ENCODE measurements at regions not wholly inside any gene's neighbourhood (a gene's known extent, or its start where the extent isn't known, plus 50 kb on each side); places are given as distances from the start of the nearest gene placed in this dataset.

DNA sequence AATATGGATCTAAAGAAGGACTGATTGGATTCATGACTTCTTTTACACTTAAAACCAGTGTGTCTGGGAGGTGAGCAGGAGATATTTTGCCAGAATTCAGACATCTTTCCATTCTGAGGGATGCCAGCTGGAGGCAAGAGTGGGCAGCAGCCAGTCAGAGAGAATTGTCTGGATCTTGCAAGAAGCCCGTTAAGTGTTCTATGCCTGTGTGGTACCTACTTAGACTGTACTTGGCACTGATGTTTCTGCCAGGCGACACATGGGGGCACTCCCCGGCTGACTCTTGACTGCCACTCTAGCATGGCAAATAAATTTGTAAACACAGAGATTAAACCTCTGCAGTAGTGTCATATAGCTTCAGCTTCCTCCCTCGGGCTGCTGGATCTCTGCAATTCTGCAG lies 247.7 kb downstream of the UTP18 start:
- Histone ChIP-seq H3K4ac (ENCODE audit: low read depth, low read length) (no peak overlapping the region), H2BK5ac (ENCODE audit: low read depth, low read length, poor library complexity) (no peak overlapping the region), H3K14ac (ENCODE audit: low read length) (no peak overlapping the region), H3K79me2 (ENCODE audit: control insufficient read depth, insufficient read depth, low read length, poor library complexity) (no peaks in the 10 kb centered on the region), H3K9ac (ENCODE audit: low read length) (no peak overlapping the region), H3K4me1 (ENCODE audit: control insufficient read depth in 1 of 2, insufficient read depth in 2 of 2, low read length in 2 of 2) (no peaks in the 10 kb centered on the region), H3K18ac (ENCODE audit: low read length) (no peak overlapping the region), H2AK5ac (ENCODE audit: low read length) (no peak overlapping the region), H3K27ac (ENCODE audit: low read depth, low read length) (no peak overlapping the region), H3K36me3 (ENCODE audit: control insufficient read depth in 1 of 2, insufficient read depth in 2 of 2, low read length in 2 of 2) (no peaks in the 10 kb centered on the region), H2BK120ac (ENCODE audit: insufficient read depth, low read length, poor library complexity) (no peak overlapping the region), H3K27me3 (ENCODE audit: insufficient read depth, low read length) (no peaks in the 10 kb centered on the region), H3K23ac (ENCODE audit: low read length) (no peak overlapping the region), H3K4me2 (ENCODE audit: low read length) (no peak overlapping the region), H2BK12ac (ENCODE audit: low read length) (no peak overlapping the region), H4K8ac (ENCODE audit: low read depth, low read length) (no peak overlapping the region), H4K12ac (ENCODE audit: low read depth, low read length) (no peak overlapping the region), H3K79me1 (ENCODE audit: low read length) (no peaks in the 10 kb centered on the region), H4K91ac (ENCODE audit: low read depth, low read length) (no peak overlapping the region), H2AFZ (ENCODE audit: insufficient read depth, low read length, poor library complexity) (no peak overlapping the region), H3K9me3 (ENCODE audit: insufficient read depth, low read depth, low read length) (no peaks in the 10 kb centered on the region), H3K4me3 (ENCODE audit: low read depth, low read length) (no peak overlapping the region)
- no peak for DNase-seq
- no CpG with 5 or more reads among the region's 4 CpGs for WGBS (ENCODE audit: extremely low coverage, insufficient coverage, insufficient read length)

DNA sequence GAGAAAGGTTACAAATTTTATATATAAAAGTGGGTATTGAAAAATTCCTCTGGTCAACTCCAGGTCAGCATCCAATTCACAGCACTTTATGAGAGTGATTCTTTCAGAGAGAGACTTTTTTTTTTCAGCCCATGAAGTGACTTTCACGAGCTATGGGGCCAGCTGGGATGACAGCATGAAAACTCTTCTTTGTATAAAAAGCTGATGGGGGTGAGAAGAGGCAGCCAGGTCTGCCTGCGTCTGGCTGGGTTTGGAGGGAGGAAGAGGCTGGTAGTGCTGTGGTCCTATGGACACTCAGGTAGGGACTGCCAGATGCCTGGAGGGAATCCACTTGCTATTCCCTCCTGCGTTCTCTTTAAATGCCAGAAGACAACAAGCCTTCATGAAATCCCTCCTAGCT lies 250.6 kb downstream of the UTP18 start:
- no peaks in the 10 kb centered on the region for H3K9me3 ChIP-seq (ENCODE audit: insufficient read depth, low read depth, low read length)
- no peak overlapping the region for H2BK120ac ChIP-seq (ENCODE audit: insufficient read depth, low read length, poor library complexity)
- H3K4me1 ChIP-seq (ENCODE audit: control insufficient read depth in 1 of 2, insufficient read depth in 2 of 2, low read length in 2 of 2), result no peaks in the 10 kb centered on the region
- H3K27me3 ChIP-seq (ENCODE audit: insufficient read depth, low read length), result no peaks in the 10 kb centered on the region
- H4K91ac ChIP-seq (ENCODE audit: low read depth, low read length), result no peak overlapping the region
- no CpG with 5 or more reads among the region's 3 CpGs for whole genome bisulfite sequencing (ENCODE audit: extremely low coverage, insufficient coverage, insufficient read length)
- H3K79me1 ChIP-seq (ENCODE audit: low read length), result no peaks in the 10 kb centered on the region
- no peak overlapping the region for H3K23ac ChIP-seq (ENCODE audit: low read length)
- no peak overlapping the region for H4K8ac ChIP-seq (ENCODE audit: low read depth, low read length)
- H2AK5ac ChIP-seq (ENCODE audit: low read length), result no peak overlapping the region
- no peak overlapping the region for H2BK5ac ChIP-seq (ENCODE audit: low read depth, low read length, poor library complexity)
- no peak overlapping the region for H4K12ac ChIP-seq (ENCODE audit: low read depth, low read length)
- H3K18ac ChIP-seq (ENCODE audit: low read length), result no peak overlapping the region
- no peak overlapping the region for H3K4me2 ChIP-seq (ENCODE audit: low read length)
- H3K4ac ChIP-seq (ENCODE audit: low read depth, low read length), result no peak overlapping the region
- H3K14ac ChIP-seq (ENCODE audit: low read length), result no peak overlapping the region
- no peaks in the 10 kb centered on the region for H3K36me3 ChIP-seq (ENCODE audit: control insufficient read depth in 1 of 2, insufficient read depth in 2 of 2, low read length in 2 of 2)
- no peak overlapping the region for H2AFZ ChIP-seq (ENCODE audit: insufficient read depth, low read length, poor library complexity)
- no peak for DNase-seq
- H2BK12ac ChIP-seq (ENCODE audit: low read length), result no peak overlapping the region
- H3K9ac ChIP-seq (ENCODE audit: low read length), result no peak overlapping the region
- no peak overlapping the region for H3K27ac ChIP-seq (ENCODE audit: low read depth, low read length)
- no peaks in the 10 kb centered on the region for H3K79me2 ChIP-seq (ENCODE audit: control insufficient read depth, insufficient read depth, low read length, poor library complexity)
- no peak overlapping the region for H3K4me3 ChIP-seq (ENCODE audit: low read depth, low read length)

DNA sequence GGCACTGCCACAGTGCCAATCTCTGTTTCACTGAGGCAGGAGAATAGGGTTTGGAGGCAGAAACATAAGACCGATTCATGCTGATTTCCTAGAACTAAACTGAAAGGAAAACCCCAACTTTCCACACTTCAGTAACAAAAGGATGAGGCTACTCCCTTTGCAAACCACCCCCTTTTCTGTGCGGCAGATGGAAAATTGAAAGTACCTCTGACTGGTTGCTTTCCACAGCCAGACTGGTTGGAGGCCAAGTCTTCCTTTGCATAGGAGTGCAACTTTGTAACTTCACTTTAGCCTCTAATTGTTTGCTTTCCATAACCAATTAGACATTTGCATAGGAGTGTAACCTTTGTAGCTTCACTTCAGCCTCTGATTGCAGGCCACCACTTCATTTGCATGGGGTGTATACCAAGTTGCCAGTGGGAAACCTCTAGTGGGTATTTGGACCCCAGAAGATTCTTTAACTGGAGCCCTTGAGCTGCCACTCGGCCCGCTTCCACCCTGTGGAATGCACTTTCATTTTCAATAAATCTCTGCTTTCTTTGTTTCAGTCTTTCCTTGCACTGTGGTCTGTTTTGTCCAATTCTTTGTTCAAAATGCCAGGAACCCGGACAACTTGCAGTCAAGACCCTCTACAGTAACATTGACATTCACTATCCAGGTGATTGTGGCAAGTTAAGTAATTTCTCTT lies 252.0 kb downstream of the UTP18 start:
- no CpG with 5 or more reads among the region's 5 CpGs for WGBS (ENCODE audit: extremely low coverage, insufficient coverage, insufficient read length)

DNA sequence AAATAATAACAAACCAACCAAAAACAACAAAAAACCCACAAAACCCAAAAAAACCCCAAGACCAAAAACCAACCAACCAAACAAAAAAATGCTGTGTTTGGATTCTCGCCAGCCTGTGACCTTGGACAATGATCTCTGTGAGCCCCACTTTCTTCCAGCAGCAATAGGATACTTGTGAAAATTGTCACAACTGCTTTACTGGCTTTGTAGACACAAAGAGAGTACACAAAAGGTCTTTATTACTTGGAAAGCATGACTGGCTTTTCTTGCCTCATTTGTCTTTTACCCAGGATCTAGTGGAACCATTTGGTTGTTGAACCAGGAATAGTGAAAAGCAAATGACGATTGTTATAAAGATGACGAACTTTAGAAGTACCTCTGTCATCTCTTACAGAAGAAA lies 256.6 kb downstream of the UTP18 start:
- H3K79me1 ChIP-seq (ENCODE audit: low read length), result no peaks in the 10 kb centered on the region

More for the DNA sequence above, 252.0 kb downstream of the UTP18 start:
- Histone ChIP-seq H4K91ac (ENCODE audit: low read depth, low read length) (no peak overlapping the region), H3K4ac (ENCODE audit: low read depth, low read length) (no peak overlapping the region), H2BK12ac (ENCODE audit: low read length) (no peak overlapping the region), H3K23ac (ENCODE audit: low read length) (no peak overlapping the region), H3K79me2 (ENCODE audit: control insufficient read depth, insufficient read depth, low read length, poor library complexity) (no peaks in the 10 kb centered on the region), H4K8ac (ENCODE audit: low read depth, low read length) (no peak overlapping the region), H2BK5ac (ENCODE audit: low read depth, low read length, poor library complexity) (no peak overlapping the region), H3K9me3 (ENCODE audit: insufficient read depth, low read depth, low read length) (no peaks in the 10 kb centered on the region), H2AK5ac (ENCODE audit: low read length) (no peak overlapping the region), H3K79me1 (ENCODE audit: low read length) (no peaks in the 10 kb centered on the region), H2BK120ac (ENCODE audit: insufficient read depth, low read length, poor library complexity) (no peak overlapping the region), H3K9ac (ENCODE audit: low read length) (no peak overlapping the region), H3K4me3 (ENCODE audit: low read depth, low read length) (no peak overlapping the region), H3K27me3 (ENCODE audit: insufficient read depth, low read length) (no peaks in the 10 kb centered on the region), H4K12ac (ENCODE audit: low read depth, low read length) (no peak overlapping the region), H3K14ac (ENCODE audit: low read length) (no peak overlapping the region), H3K4me2 (ENCODE audit: low read length) (no peak overlapping the region), H3K18ac (ENCODE audit: low read length) (no peak overlapping the region), H3K27ac (ENCODE audit: low read depth, low read length) (no peak overlapping the region), H3K4me1 (ENCODE audit: control insufficient read depth in 1 of 2, insufficient read depth in 2 of 2, low read length in 2 of 2) (no peaks in the 10 kb centered on the region), H2AFZ (ENCODE audit: insufficient read depth, low read length, poor library complexity) (no peak overlapping the region), H3K36me3 (ENCODE audit: control insufficient read depth in 1 of 2, insufficient read depth in 2 of 2, low read length in 2 of 2) (no peaks in the 10 kb centered on the region)
- DNase-seq, result no peak

More for the DNA sequence above, 256.6 kb downstream of the UTP18 start:
- Histone ChIP-seq H2AFZ (ENCODE audit: insufficient read depth, low read length, poor library complexity) (no peak overlapping the region), H2BK5ac (ENCODE audit: low read depth, low read length, poor library complexity) (no peak overlapping the region), H3K4me2 (ENCODE audit: low read length) (no peak overlapping the region), H3K79me2 (ENCODE audit: control insufficient read depth, insufficient read depth, low read length, poor library complexity) (no peaks in the 10 kb centered on the region), H3K27ac (ENCODE audit: low read depth, low read length) (no peak overlapping the region), H2BK12ac (ENCODE audit: low read length) (no peak overlapping the region), H3K14ac (ENCODE audit: low read length) (no peak overlapping the region), H4K12ac (ENCODE audit: low read depth, low read length) (no peak overlapping the region), H3K4ac (ENCODE audit: low read depth, low read length) (no peak overlapping the region), H3K4me1 (ENCODE audit: control insufficient read depth in 1 of 2, insufficient read depth in 2 of 2, low read length in 2 of 2) (no peaks in the 10 kb centered on the region), H3K23ac (ENCODE audit: low read length) (no peak overlapping the region), H3K9ac (ENCODE audit: low read length) (no peak overlapping the region), H3K27me3 (ENCODE audit: insufficient read depth, low read length) (no peaks in the 10 kb centered on the region), H3K4me3 (ENCODE audit: low read depth, low read length) (no peak overlapping the region), H2AK5ac (ENCODE audit: low read length) (no peak overlapping the region), H4K8ac (ENCODE audit: low read depth, low read length) (no peak overlapping the region), H2BK120ac (ENCODE audit: insufficient read depth, low read length, poor library complexity) (no peak overlapping the region), H3K9me3 (ENCODE audit: insufficient read depth, low read depth, low read length) (no peaks in the 10 kb centered on the region), H3K36me3 (ENCODE audit: control insufficient read depth in 1 of 2, insufficient read depth in 2 of 2, low read length in 2 of 2) (no peaks in the 10 kb centered on the region), H3K18ac (ENCODE audit: low read length) (no peak overlapping the region), H4K91ac (ENCODE audit: low read depth, low read length) (no peak overlapping the region)
- no CpG with 5 or more reads among the region's 3 CpGs for WGBS (ENCODE audit: extremely low coverage, insufficient coverage, insufficient read length)
- no peak for DNase-seq

All from trophoblast cell (in vitro differentiated cells and primary cell).